HCT116 (cell line): ENCODE measurements at regions not wholly inside any gene's neighbourhood (a gene's known extent, or its start where the extent isn't known, plus 50 kb on each side); places are given as distances from the start of the nearest gene placed in this dataset.

ENCODE experiments used
- ATAC-seq: fragments of 200-7000 bp; cut with Tn5 transposase; 2 replicates; pipeline ENCODE4 v1.9.1; 2020; ENCODE audit warnings: mild to moderate bottlenecking, moderate library complexity
- BruUV-seq: library from RNA; stranded (reverse); fragments of 400-500 nt; replicated peaks from 2 replicates; lab custom pipeline; 2021; lab: Mats Ljungman, UMichigan
- CTCF ChIA-PET: fragments of 300-600 bp; sonication (Branson Sonifier 250); formaldehyde crosslinking; loops from one replicate; lab custom pipeline; 2021; ENCODE audit warnings: antibody characterized with exemption; lab: Charles Lee
- POLR2A ChIA-PET: fragments of 300-600, 350-600 bp; sonication (Branson Sonifier 250); formaldehyde crosslinking; loops from one replicate; lab custom pipeline; 2021; ENCODE audit warnings: antibody characterized with exemption; lab: Charles Lee
- RAD21 ChIA-PET, 2 experiments: fragments of 300-600 bp; sonication (Branson Sonifier 250); formaldehyde crosslinking; loops; one replicate each; lab custom pipeline; 2023; ENCODE audit warnings: low total read pairs in 2 of 2; ENCODE audit not compliant: uncharacterized antibody in 2 of 2, unreplicated experiment in 2 of 2, low non-redundant PET in 1 of 2; lab: Charles Lee
- DNase-seq: peaks from one replicate; pipeline ENCODE4 v3.0.0-alpha.2; 2010; ENCODE audit warnings: low read depth, low spot score
- H2AFZ ChIP-seq: fragments of 200-600 bp; shearing (Covaris generic), sonication (generic); 2 replicates; pipeline ENCODE4 v1.6.1; 2017; ENCODE audit warnings: low read depth, mixed run types, mixed read lengths, antibody characterized with exemption, low read length; ENCODE audit not compliant: poor library complexity, severe bottlenecking
- H3K27ac ChIP-seq: 2 replicates; pipeline ENCODE4 v1.5.1; 2012; ENCODE audit warnings: low read depth, low read length
- H3K27me3 ChIP-seq: fragments of 200-600 bp; sonication (generic); 2 replicates; pipeline ENCODE4 v1.6.1; 2016; ENCODE audit warnings: mixed run types, low read length, mixed read lengths; ENCODE audit not compliant: insufficient read depth
- H3K36me3 ChIP-seq, 2 experiments: fragments of 200-500 bp in 1 of 2; fragments of 200-600 bp in 1 of 2; sonication (Bioruptor generic) in 1 of 2; sonication (generic) in 1 of 2; 2 replicates each; pipeline versions ENCODE4 v1.5.1 to v1.6.1; 2014 to 2016; ENCODE audit warnings: low read length in 2 of 2, inconsistent platforms in 1 of 2, mixed read lengths in 1 of 2, mixed run types in 1 of 2; ENCODE audit not compliant: insufficient read depth in 2 of 2, control insufficient read depth in 1 of 2
- H3K4me1 ChIP-seq, 2 experiments: fragments of 200-600 bp in 1 of 2; sonication (generic) in 1 of 2; 2 replicates each; pipeline versions ENCODE4 v1.5.1 to v1.6.1; 2012 to 2017; ENCODE audit warnings: low read length in 2 of 2, inconsistent platforms in 1 of 2, mild to moderate bottlenecking in 1 of 2, mixed read lengths in 1 of 2, mixed run types in 1 of 2, moderate library complexity in 1 of 2; ENCODE audit not compliant: insufficient read depth in 2 of 2, control insufficient read depth in 1 of 2
- H3K4me2 ChIP-seq: fragments of 200-600 bp; sonication (generic); 2 replicates; pipeline ENCODE4 v1.6.1; 2017; ENCODE audit warnings: mixed run types, low read length, mixed read lengths
- H3K4me3 ChIP-seq, 2 experiments: fragments of 200-600 bp in 1 of 2; sonication (generic) in 1 of 2; replicated peaks in 1 of 2; 2 replicates each; pipeline ENCODE4 v1.5.1; 2011 to 2016; ENCODE audit warnings: low read length in 2 of 2, control low read depth in 1 of 2, low read depth in 1 of 2, mild to moderate bottlenecking in 1 of 2, mixed read lengths in 1 of 2, mixed run types in 1 of 2
- H3K79me2 ChIP-seq: fragments of 200-600 bp; sonication (generic); 2 replicates; pipeline ENCODE4 v1.6.1; 2017; ENCODE audit warnings: mild to moderate bottlenecking, mixed run types, low read length, moderate library complexity, mixed read lengths; ENCODE audit not compliant: insufficient read depth
- H3K9ac ChIP-seq: fragments of 200-600 bp; sonication (generic); 2 replicates; pipeline ENCODE4 v1.6.1; 2016; ENCODE audit warnings: low read length, mixed read lengths
- H3K9me2 ChIP-seq: fragments of 200-600 bp; sonication (generic), shearing (Covaris generic); 2 replicates; pipeline ENCODE4 v1.6.1; 2017; ENCODE audit warnings: mixed run types, mild to moderate bottlenecking, moderate library complexity; ENCODE audit not compliant: insufficient read depth
- H3K9me3 ChIP-seq, 2 experiments: fragments of 200-500 bp in 1 of 2; fragments of 200-600 bp in 1 of 2; sonication (Bioruptor generic) in 1 of 2; sonication (generic) in 1 of 2; 2 replicates each; pipeline ENCODE4 v1.6.1; 2014 to 2017; ENCODE audit warnings: low read length in 2 of 2, mixed read lengths in 2 of 2, inconsistent platforms in 1 of 2, low read depth in 1 of 2, mild to moderate bottlenecking in 1 of 2, mixed run types in 1 of 2, moderate library complexity in 1 of 2; ENCODE audit not compliant: control insufficient read depth in 1 of 2, insufficient read depth in 1 of 2
- H4K20me1 ChIP-seq: fragments of 200-600 bp; sonication (generic), shearing (Covaris generic); 2 replicates; pipeline ENCODE4 v1.6.1; 2017; ENCODE audit warnings: mixed run types, mild to moderate bottlenecking, moderate library complexity; ENCODE audit not compliant: insufficient read depth
- EZH2phosphoT487 ChIP-seq: fragments of 200-600 bp; IDR thresholded peaks from 2 replicates; pipeline ENCODE4 v1.6.1; 2018; ENCODE audit warnings: antibody characterized with exemption, borderline replicate concordance
- SIN3A ChIP-seq: IDR thresholded peaks from 2 replicates; pipeline ENCODE4 v1.6.1; 2012; ENCODE audit warnings: low read depth
- SRF ChIP-seq: IDR thresholded peaks from 2 replicates; pipeline ENCODE4 v1.6.1; 2012; ENCODE audit warnings: low read depth
- YY1 ChIP-seq: IDR thresholded peaks from 2 replicates; pipeline ENCODE4 v1.6.1; 2011; ENCODE audit warnings: low read length, low read depth, moderate library complexity, mild to moderate bottlenecking; ENCODE audit not compliant: insufficient replicate concordance; ENCODE audit errors: extremely low read depth
- ZBTB33 ChIP-seq: IDR thresholded peaks from 2 replicates; pipeline ENCODE4 v1.6.1; 2011; ENCODE audit warnings: mild to moderate bottlenecking, low read length, moderate library complexity; ENCODE audit not compliant: insufficient replicate concordance; ENCODE audit errors: extremely low read depth
- intact Hi-C: fragments of 100-400 bp; cut with micrococcal nuclease; formaldehyde crosslinking; loops from 2 replicates; pipeline ENCODE4 v1.10.0; 2022

DNA sequence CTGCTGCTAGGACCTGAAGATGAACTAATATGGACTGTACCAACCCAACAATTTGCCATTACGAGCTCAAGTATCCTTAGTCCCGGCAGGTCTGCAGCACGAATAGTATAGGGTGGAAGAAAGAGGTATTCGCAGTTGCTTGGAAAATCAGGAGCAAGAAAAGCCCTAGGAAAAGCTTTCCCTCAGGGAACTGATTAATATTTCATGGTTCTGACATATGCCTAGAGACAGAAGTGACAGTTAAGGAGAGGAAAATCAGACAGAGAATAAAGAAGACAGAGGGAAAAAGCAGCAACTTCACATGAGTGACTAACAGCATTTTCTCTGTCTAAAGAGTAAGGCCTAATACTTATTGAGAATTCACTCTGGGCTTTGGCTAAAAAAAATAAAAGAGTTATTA is 602.9 kb upstream of the ATP2B1 start (continued):
- TF ChIP-seq ZBTB33 (no peak), SRF (no peak), YY1 (no peak)

DNA sequence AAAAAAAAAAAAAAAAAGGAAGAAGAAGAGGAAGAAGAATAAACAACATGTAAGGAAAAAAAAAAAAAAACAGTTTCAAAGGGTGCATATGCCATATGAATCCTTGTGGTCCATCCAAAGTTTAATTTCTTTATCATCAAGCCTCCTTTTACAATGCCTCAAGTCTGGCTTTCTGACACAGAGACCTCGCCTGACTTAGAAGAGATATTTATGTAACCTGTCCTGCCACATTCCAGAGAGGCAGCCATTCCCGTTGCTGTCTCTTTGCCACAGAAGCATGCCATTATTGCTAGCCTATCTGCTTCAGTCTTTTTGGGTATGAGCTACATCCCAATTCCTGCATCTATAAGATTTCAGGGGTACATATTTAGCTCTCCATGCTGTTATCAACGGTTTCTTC is 596.7 kb upstream of the ATP2B1 start:
- Histone ChIP-seq H2AFZ (peak overlapping the region; percentile 93), H3K4me3 (no peak overlapping the region), H3K27ac (no peak overlapping the region), H3K9me2 (no peaks in the 10 kb centered on the region), H3K36me3 (no peaks in the 10 kb centered on the region), H3K79me2 (no peaks in the 10 kb centered on the region), H4K20me1 (no peaks in the 10 kb centered on the region), H3K4me2 (peak overlapping the region; percentile 65), H3K9ac (no peak overlapping the region), H3K4me1 (peaks cover 8 to 11% of the 10 kb centered on the region in 2 experiments; a peak in 3 of 4 replicates), H3K27me3 (no peaks in the 10 kb centered on the region), H3K9me3 (no peaks in the 10 kb centered on the region)
- RAD21 ChIA-PET = no interaction called here
- BruUV-seq = no TSS peak
- intact Hi-C loops = no loop called here
- TF ChIP-seq YY1 (peak; percentile 79), EZH2phosphoT487 (no peak), SIN3A (no peak)
- POLR2A ChIA-PET = interaction anchor here (0.6 kb wide), 1 partner anchor 579 kb away, joined by 3 read pairs; no protein-coding TSS in a partner anchor
- ATAC-seq (peak; percentile 63), DNase-seq (peak; percentile 6)
- CTCF ChIA-PET = no interaction called here
